Kidney (tissue), 13 donors: ENCODE measurements at regions not wholly inside any gene's neighbourhood (a gene's known extent, or its start where the extent isn't known, plus 50 kb on each side); places are given as distances from the start of the nearest gene placed in this dataset.

Experiments
- DNase-seq, 5 donors: peaks; one replicate each; pipeline ENCODE4 v3.0.0-alpha.2; 2013 to 2020
- FAIRE-seq: peaks from 2 replicates; lab custom pipeline; 2012; peaks lifted over from hg19 to GRCh38; lab: Jason Lieb, UNC
- H3K27ac ChIP-seq, 2 donors: one replicate each; pipeline ENCODE4 v1.7.0; 2013; ENCODE audit warnings: low read depth in 2 of 2, low read length in 2 of 2, inconsistent platforms in 1 of 2
- H3K27me3 ChIP-seq: one replicate; pipeline ENCODE4 v1.7.1; 2013; ENCODE audit warnings: low read length, inconsistent platforms; ENCODE audit not compliant: control insufficient read depth, insufficient read depth
- H3K36me3 ChIP-seq, 3 donors: one replicate each; pipeline versions ENCODE4 v1.7.0 to v1.7.1; 2013; ENCODE audit warnings: low read length in 3 of 3, control low read depth in 1 of 3, inconsistent platforms in 1 of 3; ENCODE audit not compliant: insufficient read depth in 3 of 3, control insufficient read depth in 2 of 3
- H3K4me1 ChIP-seq, 3 donors: one replicate each; pipeline versions ENCODE4 v1.7.0 to v1.7.1; 2013; ENCODE audit warnings: low read length in 3 of 3, inconsistent platforms in 1 of 3, low read depth in 1 of 3; ENCODE audit not compliant: control insufficient read depth in 2 of 3, insufficient read depth in 2 of 3
- H3K4me3 ChIP-seq, 3 donors: one replicate each; pipeline versions ENCODE4 v1.7.0 to v1.8.1; 2013; ENCODE audit warnings: low read length in 3 of 3, control low read depth in 1 of 3, inconsistent platforms in 1 of 3
- H3K9ac ChIP-seq, 3 donors: one replicate each; pipeline versions ENCODE4 v1.7.0 to v1.7.1; 2013; ENCODE audit warnings: low read length in 3 of 3, control low read depth in 1 of 3, inconsistent platforms in 1 of 3
- H3K9me3 ChIP-seq, 3 donors: one replicate each; pipeline versions ENCODE4 v1.7.0 to v1.7.1; 2013; ENCODE audit warnings: low read length in 3 of 3, control low read depth in 1 of 3, inconsistent platforms in 1 of 3; ENCODE audit not compliant: control insufficient read depth in 2 of 3, insufficient read depth in 1 of 3
- CTCF ChIP-seq: IDR thresholded peaks from 3 replicates; pipeline ENCODE4 v1.5.1; 2012; ENCODE audit warnings: mild to moderate bottlenecking, moderate library complexity, borderline replicate concordance; ENCODE audit not compliant: insufficient read depth; ENCODE audit errors: extremely low read depth
- intact Hi-C: fragments of 100-400 bp; cut with DNase I; formaldehyde crosslinking; loops from one replicate; pipeline ENCODE4 v1.11.1; 2022
- donor health status: control.
- donor health status: control.
- donor health status: control.
- donor health status: control.
- donor health status: control.
- donor health status: DM: yes; HTN: yes; CAD: no.
- donor health status: Normal renal cell carcinoma (clear cell type).

GRCh38 chr17:77577491-77577890, 381.0 kb upstream of the TNRC6C start:
- no peak overlapping the region for H3K27ac ChIP-seq
- no peaks in the 10 kb centered on the region for H3K27me3 ChIP-seq
- DNase-seq (peak in 1 of 5 donors; percentile 36), FAIRE-seq (no peak)
- no peaks in the 10 kb centered on the region for H3K4me1 ChIP-seq
- no peak for TF ChIP-seq CTCF
- H3K9me3 ChIP-seq, result no peaks in the 10 kb centered on the region
- intact Hi-C loops, result no loop called here
- no peaks in the 10 kb centered on the region for H3K36me3 ChIP-seq
- H3K9ac ChIP-seq, result no peak overlapping the region
- H3K4me3 ChIP-seq, result no peak overlapping the region

- no peaks in the 10 kb centered on the region for H3K36me3 ChIP-seq
- peak in 1 of 5 donors; percentile 10 for DNase-seq
- no peak for FAIRE-seq
- no peak for TF ChIP-seq CTCF
- no peaks in the 10 kb centered on the region for H3K9me3 ChIP-seq
- no peaks in the 10 kb centered on the region for H3K4me1 ChIP-seq
- H3K27ac ChIP-seq, result no peak overlapping the region
- no peak overlapping the region for H3K4me3 ChIP-seq
- intact Hi-C loops, result no loop called here
- H3K27me3 ChIP-seq, result no peaks in the 10 kb centered on the region
- H3K9ac ChIP-seq, result no peak overlapping the region
Measured at GRCh38 chr17:77579131-77579530, 379.4 kb upstream of the TNRC6C start.

- TF ChIP-seq CTCF, result no peak
- peak in 2 of 5 donors; percentile 19 to 35 for DNase-seq
- no peaks in the 10 kb centered on the region for H3K36me3 ChIP-seq
- no peak overlapping the region for H3K9ac ChIP-seq
- no peak overlapping the region for H3K4me3 ChIP-seq
- intact Hi-C loops, result no loop called here
- no peak for FAIRE-seq
- no peak overlapping the region for H3K27ac ChIP-seq
- no peaks in the 10 kb centered on the region for H3K9me3 ChIP-seq
- H3K4me1 ChIP-seq, result no peaks in the 10 kb centered on the region
- H3K27me3 ChIP-seq, result no peaks in the 10 kb centered on the region
Measured at GRCh38 chr17:77579682-77580081, 378.8 kb upstream of the TNRC6C start.
